ENCODE measurements at regions not wholly inside any gene's neighbourhood (a gene's known extent, or its start where the extent isn't known, plus 50 kb on each side); places are given as distances from the start of the nearest gene placed in this dataset.

- no peak for TF ChIP-seq REST (IDR thresholded peaks at IDR 0.05; ENCODE audit: insufficient read depth in 1 of 2, low read depth in 2 of 2, low read length in 2 of 2)
- TF ChIP-seq TAF1 (IDR thresholded peaks at IDR 0.05; ENCODE audit: borderline replicate concordance, insufficient read depth, low read length): no peak
These were observed 135.8 kb upstream of the TBL1X start for GRCh38 chrX:9329056-9329455.

DNA sequence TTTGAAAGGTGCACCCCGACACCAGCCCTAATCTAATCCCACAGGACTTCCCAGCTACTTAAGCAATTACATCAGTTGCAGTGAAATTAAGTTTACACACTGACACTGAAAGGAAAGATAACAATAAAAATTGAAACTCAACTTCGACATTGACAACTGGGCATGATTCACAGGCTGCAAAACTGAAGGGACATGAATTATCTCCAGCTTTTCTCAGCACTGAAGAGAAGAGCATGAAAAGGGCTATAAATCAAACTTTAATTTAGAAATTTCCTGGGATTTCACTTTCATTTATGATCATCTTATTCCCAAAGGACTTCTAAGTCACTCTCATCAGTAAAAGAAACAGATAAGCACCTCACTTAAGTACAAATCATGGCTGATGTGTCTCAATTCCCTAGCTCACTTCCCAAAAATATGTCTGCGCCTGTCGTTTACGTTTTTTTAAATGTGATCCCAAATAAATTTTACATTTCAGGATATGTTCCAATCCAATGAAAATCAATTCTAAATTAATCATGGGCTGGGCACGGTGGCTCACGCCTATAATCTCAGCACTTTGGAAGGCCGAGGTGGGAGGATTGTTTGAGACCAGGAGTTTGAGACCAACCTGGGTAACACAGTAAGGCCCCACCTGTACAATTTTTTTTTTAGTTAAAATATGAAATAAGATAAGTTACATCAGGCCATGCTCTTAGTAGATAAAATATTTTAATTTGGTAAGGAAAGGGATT is 134.4 kb upstream of the TBL1X start:
- no peak for TF ChIP-seq REST (IDR thresholded peaks at IDR 0.05; ENCODE audit: insufficient read depth in 1 of 2, low read depth in 2 of 2, low read length in 2 of 2)
- no peak for TF ChIP-seq TAF1 (IDR thresholded peaks at IDR 0.05; ENCODE audit: borderline replicate concordance, insufficient read depth, low read length)
- no peak for TF ChIP-seq SIN3A (IDR thresholded peaks at IDR 0.05; ENCODE audit: borderline replicate concordance, insufficient read depth, low read length)
- TF ChIP-seq POLR2AphosphoS5 (IDR thresholded peaks at IDR 0.05; ENCODE audit: low read depth, low read length): no peak
- no peak for TF ChIP-seq FOXP2 (optimal IDR thresholded peaks at IDR 0.05; ENCODE audit: borderline replicate concordance, extremely low read depth, extremely low read length, insufficient read depth)

GRCh38 chrX:9333873-9334560 is 130.8 kb upstream of the TBL1X start:
- TF ChIP-seq TAF1 (IDR thresholded peaks at IDR 0.05; ENCODE audit: borderline replicate concordance, insufficient read depth, low read length) (no peak), SIN3A (IDR thresholded peaks at IDR 0.05; ENCODE audit: borderline replicate concordance, insufficient read depth, low read length) (no peak), REST (IDR thresholded peaks at IDR 0.05; ENCODE audit: insufficient read depth in 1 of 2, low read depth in 2 of 2, low read length in 2 of 2) (no peak), FOXP2 (optimal IDR thresholded peaks at IDR 0.05; ENCODE audit: borderline replicate concordance, extremely low read depth, extremely low read length, insufficient read depth) (no peak), POLR2AphosphoS5 (IDR thresholded peaks at IDR 0.05; ENCODE audit: low read depth, low read length) (no peak)

DNA sequence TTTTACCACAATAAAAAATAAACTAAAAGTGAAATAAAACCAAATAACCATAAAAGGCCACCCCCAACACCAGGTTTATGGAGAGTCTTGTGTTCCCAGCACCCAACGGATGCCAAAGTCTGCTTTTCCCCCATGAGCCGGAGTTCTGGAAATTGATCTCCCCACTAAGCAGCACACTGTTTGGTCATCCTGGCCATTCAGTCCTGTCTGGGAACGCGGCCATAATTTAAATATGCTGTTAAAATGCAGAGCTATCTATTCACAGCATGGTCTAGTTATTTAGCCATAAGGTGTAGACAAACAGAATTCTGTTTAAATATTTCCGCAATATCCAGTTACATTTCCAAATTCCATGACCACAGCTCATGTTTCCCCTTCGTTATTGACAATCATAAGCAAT is 129.6 kb upstream of the TBL1X start:
- TF ChIP-seq POLR2AphosphoS5 (IDR thresholded peaks at IDR 0.05; ENCODE audit: low read depth, low read length) (no peak), REST (IDR thresholded peaks at IDR 0.05; ENCODE audit: insufficient read depth in 1 of 2, low read depth in 2 of 2, low read length in 2 of 2) (no peak), TAF1 (IDR thresholded peaks at IDR 0.05; ENCODE audit: borderline replicate concordance, insufficient read depth, low read length) (no peak), SIN3A (IDR thresholded peaks at IDR 0.05; ENCODE audit: borderline replicate concordance, insufficient read depth, low read length) (no peak), FOXP2 (optimal IDR thresholded peaks at IDR 0.05; ENCODE audit: borderline replicate concordance, extremely low read depth, extremely low read length, insufficient read depth) (no peak)
